Loucy (cell line): ENCODE measurements at regions not wholly inside any gene's neighbourhood (a gene's known extent, or its start where the extent isn't known, plus 50 kb on each side); places are given as distances from the start of the nearest gene placed in this dataset.

ENCODE experiments used
- H2AFZ ChIP-seq: fragments of 200-600 bp; sonication (generic); 2 replicates; pipeline ENCODE4 v1.6.0; 2016; ENCODE audit warnings: antibody characterized with exemption, mild to moderate bottlenecking, low read length, moderate library complexity
- H3F3A ChIP-seq: fragments of 200-600 bp; 2 replicates; pipeline ENCODE4 v1.6.0; 2016; ENCODE audit warnings: antibody characterized with exemption, low read depth, mild to moderate bottlenecking
- H3K27me3 ChIP-seq: fragments of 200-600 bp; sonication (generic); 2 replicates; pipeline ENCODE4 v1.6.1; 2014; ENCODE audit warnings: low read length, mild to moderate bottlenecking; ENCODE audit not compliant: insufficient read depth, poor library complexity, severe bottlenecking
- H3K36me3 ChIP-seq: fragments of 200-600 bp; sonication (generic); 2 replicates; pipeline ENCODE4 v1.6.1; 2016; ENCODE audit warnings: low read length; ENCODE audit not compliant: insufficient read depth
- H3K4me1 ChIP-seq: fragments of 200-600 bp; sonication (generic); 2 replicates; pipeline ENCODE4 v1.5.1; 2014; ENCODE audit warnings: low read length, mild to moderate bottlenecking; ENCODE audit not compliant: insufficient read depth, poor library complexity, severe bottlenecking
- H3K4me2 ChIP-seq: fragments of 200-600 bp; sonication (generic); 2 replicates; pipeline ENCODE4 v1.6.0; 2014; ENCODE audit warnings: antibody characterized with exemption, low read length, low read depth, mild to moderate bottlenecking; ENCODE audit not compliant: poor library complexity, severe bottlenecking
- H3K4me3 ChIP-seq: fragments of 200-600 bp; sonication (generic); 2 replicates; pipeline ENCODE4 v1.5.1; 2014; ENCODE audit warnings: low read length, mild to moderate bottlenecking, mixed read lengths; ENCODE audit not compliant: poor library complexity, severe bottlenecking
- H3K79me2 ChIP-seq: fragments of 200-600 bp; sonication (generic); 2 replicates; pipeline ENCODE4 v1.6.1; 2014; ENCODE audit warnings: low read length; ENCODE audit not compliant: insufficient read depth
- H3K9ac ChIP-seq: fragments of 200-600 bp; sonication (generic); 2 replicates; pipeline ENCODE4 v1.6.0; 2014; ENCODE audit warnings: mild to moderate bottlenecking, low read depth, low read length, moderate library complexity; ENCODE audit not compliant: poor library complexity, severe bottlenecking
- H3K9me2 ChIP-seq: fragments of 200-600 bp; sonication (generic); replicated peaks from 2 replicates; pipeline ENCODE4 v1.6.1; 2016; ENCODE audit warnings: low read depth, low read length, mixed read lengths
- H3K9me3 ChIP-seq: fragments of 200-600 bp; sonication (generic); 2 replicates; pipeline ENCODE4 v1.6.1; 2014; ENCODE audit warnings: mild to moderate bottlenecking, antibody characterized with exemption, low read length, low read depth; ENCODE audit not compliant: insufficient read depth
- H4K20me1 ChIP-seq: fragments of 200-600 bp; sonication (generic); 2 replicates; pipeline ENCODE4 v1.6.0; 2014; ENCODE audit warnings: antibody characterized with exemption, low read length, mild to moderate bottlenecking; ENCODE audit not compliant: insufficient read depth, poor library complexity, severe bottlenecking
- CTCF ChIP-seq: fragments of 200-600 bp; sonication (generic); conservative IDR thresholded peaks from 2 replicates; pipeline ENCODE4 v1.5.1; 2014; ENCODE audit warnings: mild to moderate bottlenecking, antibody characterized with exemption, low read length
- EZH2phosphoT487 ChIP-seq: fragments of 200-600 bp; IDR thresholded peaks from 2 replicates; pipeline ENCODE4 v1.6.1; 2018; ENCODE audit warnings: antibody characterized with exemption, mild to moderate bottlenecking, moderate library complexity, borderline replicate concordance

- no peak overlapping the region for H3K9ac ChIP-seq
- H3K4me1 ChIP-seq = no peaks in the 10 kb centered on the region
- H3K36me3 ChIP-seq = no peaks in the 10 kb centered on the region
- no peaks in the 10 kb centered on the region for H4K20me1 ChIP-seq
- no peak overlapping the region for H3K4me3 ChIP-seq
- H3K4me2 ChIP-seq = no peak overlapping the region
- no peaks in the 10 kb centered on the region for H3K9me2 ChIP-seq
- no peaks in the 10 kb centered on the region for H3K9me3 ChIP-seq
- no peak overlapping the region for H2AFZ ChIP-seq
- peaks cover 7% of the 10 kb centered on the region for H3K27me3 ChIP-seq
- TF ChIP-seq EZH2phosphoT487 = no peak
- H3F3A ChIP-seq = no peaks in the 10 kb centered on the region
- H3K79me2 ChIP-seq = no peaks in the 10 kb centered on the region
These were observed 545.2 kb downstream of the BCL11B start for GRCh38 chr14:98726585-98727405.

GRCh38 chr14:98728024-98728423 lies 544.0 kb downstream of the BCL11B start:
- Histone ChIP-seq H3K9me3 (no peaks in the 10 kb centered on the region), H2AFZ (no peak overlapping the region), H3K36me3 (no peaks in the 10 kb centered on the region), H3K9me2 (no peaks in the 10 kb centered on the region), H3F3A (no peaks in the 10 kb centered on the region), H3K4me3 (no peak overlapping the region), H3K9ac (no peak overlapping the region), H4K20me1 (no peaks in the 10 kb centered on the region), H3K4me2 (no peak overlapping the region), H3K79me2 (no peaks in the 10 kb centered on the region), H3K27me3 (no peaks in the 10 kb centered on the region), H3K4me1 (no peaks in the 10 kb centered on the region)
- no peak for TF ChIP-seq EZH2phosphoT487
- TF ChIP-seq CTCF = no peak

- Histone ChIP-seq H3K9ac (no peak overlapping the region), H3K4me2 (no peak overlapping the region), H4K20me1 (no peaks in the 10 kb centered on the region), H3F3A (no peaks in the 10 kb centered on the region), H3K36me3 (no peaks in the 10 kb centered on the region), H3K4me1 (no peaks in the 10 kb centered on the region), H3K9me2 (no peaks in the 10 kb centered on the region), H3K79me2 (no peaks in the 10 kb centered on the region), H3K9me3 (no peaks in the 10 kb centered on the region), H2AFZ (no peak overlapping the region), H3K27me3 (no peaks in the 10 kb centered on the region), H3K4me3 (no peak overlapping the region)
- TF ChIP-seq EZH2phosphoT487 (no peak), CTCF (no peak)
These were observed 543.2 kb downstream of the BCL11B start for GRCh38 chr14:98728836-98729235.

- H3K79me2 ChIP-seq = no peaks in the 10 kb centered on the region
- no peaks in the 10 kb centered on the region for H3F3A ChIP-seq
- H4K20me1 ChIP-seq = no peaks in the 10 kb centered on the region
- H3K4me3 ChIP-seq = no peak overlapping the region
- H2AFZ ChIP-seq = no peak overlapping the region
- no peaks in the 10 kb centered on the region for H3K27me3 ChIP-seq
- no peaks in the 10 kb centered on the region for H3K36me3 ChIP-seq
- no peak overlapping the region for H3K4me2 ChIP-seq
- H3K9ac ChIP-seq = no peak overlapping the region
- no peaks in the 10 kb centered on the region for H3K9me3 ChIP-seq
- TF ChIP-seq CTCF = no peak
- no peak for TF ChIP-seq EZH2phosphoT487
- H3K4me1 ChIP-seq = no peaks in the 10 kb centered on the region
- H3K9me2 ChIP-seq = no peaks in the 10 kb centered on the region
These were observed 540.7 kb downstream of the BCL11B start for GRCh38 chr14:98731286-98731685.
